Stimulated activated naive CD4-positive, alpha-beta T cell (primary cell): ENCODE measurements at regions not wholly inside any gene's neighbourhood (a gene's known extent, or its start where the extent isn't known, plus 50 kb on each side); places are given as distances from the start of the nearest gene placed in this dataset.

ENCODE experiments used
- DNase-seq, 6 experiments: peaks; one replicate each; lab custom pipeline; 2025; lab: John Stamatoyannopoulos, UW

GRCh38 chr12:94062796-94063635 lies 85.4 kb upstream of the PLXNC1 start:
- no peak for DNase-seq

GRCh38 chr12:94070520-94070919 lies 77.9 kb upstream of the PLXNC1 start:
- no peak for DNase-seq

- DNase-seq: no peak
These were observed 77.1 kb upstream of the PLXNC1 start for GRCh38 chr12:94071258-94071657.

- no peak for DNase-seq
These were observed 74.8 kb upstream of the PLXNC1 start for GRCh38 chr12:94073441-94074051.

- no peak for DNase-seq
These were observed 74.0 kb upstream of the PLXNC1 start for GRCh38 chr12:94074216-94074979.

GRCh38 chr12:94074980-94075629 lies 73.3 kb upstream of the PLXNC1 start:
- DNase-seq: peak in 2 of 6 experiments; percentile 14 to 19

GRCh38 chr12:94077209-94077608 lies 71.2 kb upstream of the PLXNC1 start:
- no peak for DNase-seq

GRCh38 chr12:94078138-94078723 lies 70.1 kb upstream of the PLXNC1 start:
- peak in 2 of 6 experiments; percentile 6 to 15 for DNase-seq

GRCh38 chr12:94078736-94079509 lies 69.5 kb upstream of the PLXNC1 start:
- DNase-seq: no peak

- DNase-seq: no peak
These were observed 68.6 kb upstream of the PLXNC1 start for GRCh38 chr12:94079566-94080340.

- no peak for DNase-seq
These were observed 67.9 kb upstream of the PLXNC1 start for GRCh38 chr12:94080341-94081009.

- DNase-seq: no peak
These were observed 65.7 kb upstream of the PLXNC1 start for GRCh38 chr12:94082690-94083089.

GRCh38 chr12:94089891-94090290 lies 58.5 kb upstream of the PLXNC1 start:
- DNase-seq: no peak

GRCh38 chr12:94091624-94092023 lies 56.8 kb upstream of the PLXNC1 start:
- DNase-seq: no peak

GRCh38 chr12:94092516-94093241 lies 55.7 kb upstream of the PLXNC1 start:
- DNase-seq: no peak

- DNase-seq: no peak
These were observed 53.7 kb upstream of the PLXNC1 start for GRCh38 chr12:94094700-94095099.

- no peak for DNase-seq
These were observed 52.8 kb upstream of the PLXNC1 start for GRCh38 chr12:94095618-94096017.

- DNase-seq: no peak
These were observed 49.9 kb upstream of the PLXNC1 start for GRCh38 chr12:94098466-94098865.
